GM12892 (cell line): ENCODE measurements at regions not wholly inside any gene's neighbourhood (a gene's known extent, or its start where the extent isn't known, plus 50 kb on each side); places are given as distances from the start of the nearest gene placed in this dataset.
"Not testable (repeated sequence)": the region's sequence is repeated elsewhere in the genome, so short reads cannot be mapped to it uniquely, and the experiment has no call there.

ENCODE experiments used
- POLR2A ChIP-seq: IDR thresholded peaks from 2 replicates; pipeline ENCODE4 v1.6.1; 2011; ENCODE audit warnings: low read depth, low read length, control low read depth
- POLR2AphosphoS5 ChIP-seq: IDR thresholded peaks from 2 replicates; pipeline ENCODE4 v1.6.1; 2011; ENCODE audit warnings: low read depth, low read length, control low read depth
- TAF1 ChIP-seq: IDR thresholded peaks from 2 replicates; pipeline ENCODE4 v1.6.1; 2011; ENCODE audit warnings: low read depth, mild to moderate bottlenecking, control low read depth, low read length, borderline replicate concordance

DNA sequence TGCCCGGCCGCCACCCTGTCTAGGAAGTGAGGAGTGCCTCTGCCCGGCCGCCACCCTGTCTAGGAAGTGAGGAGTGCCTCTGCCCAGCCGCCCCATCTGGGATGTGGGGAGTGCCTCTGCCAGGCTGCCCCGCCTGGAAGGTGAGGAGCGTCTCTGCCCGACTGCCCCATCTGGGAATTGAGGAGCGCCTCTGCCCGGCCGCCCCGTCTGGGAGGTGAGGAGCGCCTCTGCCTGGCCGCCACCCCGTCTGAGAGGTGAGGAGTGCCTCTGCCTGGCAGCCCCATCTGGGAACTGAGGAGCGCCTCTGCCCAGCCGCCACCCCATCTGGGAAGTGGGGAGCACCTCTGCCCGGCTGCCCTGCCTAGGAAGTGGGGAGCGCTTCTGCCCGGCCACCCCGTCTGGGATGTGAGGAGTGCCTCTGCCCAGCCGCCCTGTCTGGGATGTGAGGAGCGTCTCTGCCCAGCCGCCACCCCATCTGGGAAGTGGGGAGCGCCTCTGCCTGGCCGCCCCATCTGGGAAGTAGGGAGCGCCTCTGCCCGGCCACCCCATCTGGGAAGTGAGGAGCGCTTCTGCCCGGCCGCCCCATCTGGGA lies 91.1 kb upstream of the ZNF519 start:
- not testable (repeated sequence) for TF ChIP-seq POLR2AphosphoS5, POLR2A, TAF1
